RWPE2 (cell line): ENCODE measurements at regions not wholly inside any gene's neighbourhood (a gene's known extent, or its start where the extent isn't known, plus 50 kb on each side); places are given as distances from the start of the nearest gene placed in this dataset.
"Not testable (repeated sequence)": the region's sequence is repeated elsewhere in the genome, so short reads cannot be mapped to it uniquely, and the experiment has no call there.

Experiments used
- ATAC-seq: fragments of 200-7000 bp; cut with Tn5 transposase; 3 replicates; pipeline ENCODE4 v1.9.1; 2021; ENCODE audit warnings: low read depth
- DNase-seq: peaks from one replicate; pipeline ENCODE4 v3.0.0-alpha.2; 2020; ENCODE audit warnings: low spot score
- H3K27ac ChIP-seq: fragments of 450-650 bp; 2 replicates; pipeline ENCODE4 v1.5.1; 2017; ENCODE audit warnings: mild to moderate bottlenecking; ENCODE audit not compliant: poor library complexity, severe bottlenecking
- H3K27me3 ChIP-seq: fragments of 250-450 bp; sonication (Bioruptor Pico); 2 replicates; pipeline ENCODE4 v1.5.1; 2021; ENCODE audit warnings: mild to moderate bottlenecking, moderate library complexity; ENCODE audit not compliant: insufficient read depth, poor library complexity, severe bottlenecking
- H3K36me3 ChIP-seq: fragments of 250-450 bp; sonication (Bioruptor Pico); 2 replicates; pipeline ENCODE4 v1.5.1; 2020; ENCODE audit warnings: low read depth, mild to moderate bottlenecking, moderate library complexity
- H3K4me1 ChIP-seq: fragments of 250-450 bp; sonication (Bioruptor Pico); 2 replicates; pipeline ENCODE4 v1.5.1; 2021; ENCODE audit warnings: mild to moderate bottlenecking, moderate library complexity; ENCODE audit not compliant: insufficient read depth, poor library complexity, severe bottlenecking
- H3K4me3 ChIP-seq: fragments of 250-450 bp; sonication (Bioruptor Pico); 2 replicates; pipeline ENCODE4 v1.5.1; 2021; ENCODE audit warnings: mild to moderate bottlenecking, moderate library complexity; ENCODE audit not compliant: severe bottlenecking
- H3K9me3 ChIP-seq: fragments of 250-450 bp; sonication (Bioruptor Pico); 2 replicates; pipeline ENCODE4 v1.5.1; 2021; ENCODE audit warnings: mild to moderate bottlenecking, moderate library complexity; ENCODE audit not compliant: severe bottlenecking
- TF ChIP-seq, protein P1 (sequence below): fragments of 450-650 bp; IDR thresholded peaks from one replicate; pipeline ENCODE4 v1.5.1; 2017; ENCODE audit warnings: mild to moderate bottlenecking, moderate library complexity; ENCODE audit not compliant: poor library complexity, severe bottlenecking

DNA sequence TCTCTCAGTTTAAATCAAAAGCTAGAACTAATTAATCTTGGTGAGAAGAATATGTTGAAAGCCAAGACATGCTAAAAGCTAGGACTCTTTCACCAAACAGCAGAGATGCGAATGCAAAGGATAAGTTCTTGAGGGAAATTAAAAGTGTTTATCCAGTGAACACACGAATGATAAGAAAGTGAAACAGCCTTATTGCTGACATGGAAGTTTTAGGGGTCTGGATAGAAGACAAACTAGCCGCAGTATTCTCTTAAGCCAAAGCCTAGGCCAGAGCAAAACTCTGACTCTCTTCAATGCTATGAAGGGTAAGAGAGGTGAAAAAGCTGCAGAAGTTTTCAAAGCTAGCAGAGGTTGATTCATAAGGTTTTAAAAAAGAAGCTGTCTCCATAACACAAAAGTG, 103.0 kb downstream of the UFM1 start:
- no peaks in the 10 kb centered on the region for H3K9me3 ChIP-seq
- H3K27ac ChIP-seq: no peak overlapping the region
- TF ChIP-seq, protein P1, sequence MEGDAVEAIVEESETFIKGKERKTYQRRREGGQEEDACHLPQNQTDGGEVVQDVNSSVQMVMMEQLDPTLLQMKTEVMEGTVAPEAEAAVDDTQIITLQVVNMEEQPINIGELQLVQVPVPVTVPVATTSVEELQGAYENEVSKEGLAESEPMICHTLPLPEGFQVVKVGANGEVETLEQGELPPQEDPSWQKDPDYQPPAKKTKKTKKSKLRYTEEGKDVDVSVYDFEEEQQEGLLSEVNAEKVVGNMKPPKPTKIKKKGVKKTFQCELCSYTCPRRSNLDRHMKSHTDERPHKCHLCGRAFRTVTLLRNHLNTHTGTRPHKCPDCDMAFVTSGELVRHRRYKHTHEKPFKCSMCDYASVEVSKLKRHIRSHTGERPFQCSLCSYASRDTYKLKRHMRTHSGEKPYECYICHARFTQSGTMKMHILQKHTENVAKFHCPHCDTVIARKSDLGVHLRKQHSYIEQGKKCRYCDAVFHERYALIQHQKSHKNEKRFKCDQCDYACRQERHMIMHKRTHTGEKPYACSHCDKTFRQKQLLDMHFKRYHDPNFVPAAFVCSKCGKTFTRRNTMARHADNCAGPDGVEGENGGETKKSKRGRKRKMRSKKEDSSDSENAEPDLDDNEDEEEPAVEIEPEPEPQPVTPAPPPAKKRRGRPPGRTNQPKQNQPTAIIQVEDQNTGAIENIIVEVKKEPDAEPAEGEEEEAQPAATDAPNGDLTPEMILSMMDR: no peak
- ATAC-seq: no peak
- no peaks in the 10 kb centered on the region for H3K27me3 ChIP-seq
- H3K36me3 ChIP-seq: no peaks in the 10 kb centered on the region
- no peak overlapping the region for H3K4me3 ChIP-seq
- no peak for DNase-seq
- H3K4me1 ChIP-seq: no peaks in the 10 kb centered on the region

DNA sequence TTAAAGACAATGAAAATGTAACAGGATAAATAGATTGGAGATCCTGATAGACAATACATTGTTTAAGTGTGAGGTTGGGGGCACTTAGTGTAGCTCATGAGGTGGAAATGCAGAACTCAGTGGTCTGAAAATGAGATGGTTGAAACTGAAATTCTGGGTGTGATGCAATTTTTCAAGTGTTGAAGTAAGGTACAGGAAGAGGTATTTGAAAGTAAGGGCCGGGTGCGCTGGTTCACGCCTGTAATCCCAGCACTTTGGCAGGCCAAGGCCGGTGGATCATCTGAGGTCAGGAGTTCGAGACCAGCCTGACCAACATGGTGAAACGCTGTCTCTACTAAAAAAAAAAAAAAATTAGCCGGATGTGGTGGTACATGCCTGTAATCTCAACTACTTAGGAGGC, 113.0 kb downstream of the UFM1 start:
- Histone ChIP-seq H3K27ac (no peak overlapping the region), H3K36me3 (no peaks in the 10 kb centered on the region), H3K27me3 (no peaks in the 10 kb centered on the region), H3K9me3 (no peaks in the 10 kb centered on the region), H3K4me3 (no peak overlapping the region), H3K4me1 (no peaks in the 10 kb centered on the region)
- no peak for ATAC-seq
- TF ChIP-seq, protein P1: no peak
- DNase-seq: no peak

DNA sequence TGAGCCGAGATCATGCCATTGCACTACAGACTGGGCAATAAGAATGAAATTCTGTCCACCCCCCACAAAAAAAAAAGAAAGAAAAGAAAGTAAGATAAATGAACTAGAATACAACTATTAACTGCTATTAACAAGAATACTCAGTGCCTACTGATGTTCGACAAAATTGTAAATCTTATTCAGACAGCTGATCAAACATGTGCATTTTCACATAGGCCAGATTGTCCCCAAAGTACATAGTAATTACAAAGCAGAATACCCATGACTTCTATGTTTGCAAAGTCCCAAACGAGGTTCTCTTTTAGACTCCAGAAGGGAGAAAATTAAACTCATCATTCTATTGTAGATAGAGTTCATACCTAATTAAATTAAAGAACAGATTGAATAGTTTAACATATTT, 113.4 kb downstream of the UFM1 start:
- no peak overlapping the region for H3K27ac ChIP-seq
- TF ChIP-seq, protein P1: no peak
- no peak for DNase-seq
- ATAC-seq: no peak
- no peak overlapping the region for H3K4me3 ChIP-seq
- no peaks in the 10 kb centered on the region for H3K36me3 ChIP-seq
- H3K4me1 ChIP-seq: no peaks in the 10 kb centered on the region
- no peaks in the 10 kb centered on the region for H3K9me3 ChIP-seq
- no peaks in the 10 kb centered on the region for H3K27me3 ChIP-seq

DNA sequence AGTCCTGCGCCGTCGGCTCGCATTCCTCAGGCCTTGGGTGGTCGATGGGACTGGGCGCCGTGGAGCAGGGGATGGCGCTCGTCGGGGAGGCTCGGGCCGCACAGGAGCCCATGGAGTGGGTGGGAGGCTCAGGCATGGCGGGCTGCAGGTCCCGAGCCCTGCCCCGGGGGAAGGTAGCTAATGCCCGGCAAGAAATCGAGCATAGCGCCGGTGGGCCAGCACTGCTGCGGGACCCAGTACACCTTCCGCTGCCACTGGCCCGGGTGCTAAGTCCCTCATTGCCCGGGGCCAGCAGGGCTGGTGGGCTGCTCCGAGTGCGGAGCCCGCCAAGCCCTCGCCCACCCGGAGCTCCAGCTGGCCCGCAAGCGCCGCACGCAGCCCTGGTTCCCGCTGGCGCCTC, 122.8 kb downstream of the UFM1 start:
- ATAC-seq: not testable (repeated sequence)

DNA sequence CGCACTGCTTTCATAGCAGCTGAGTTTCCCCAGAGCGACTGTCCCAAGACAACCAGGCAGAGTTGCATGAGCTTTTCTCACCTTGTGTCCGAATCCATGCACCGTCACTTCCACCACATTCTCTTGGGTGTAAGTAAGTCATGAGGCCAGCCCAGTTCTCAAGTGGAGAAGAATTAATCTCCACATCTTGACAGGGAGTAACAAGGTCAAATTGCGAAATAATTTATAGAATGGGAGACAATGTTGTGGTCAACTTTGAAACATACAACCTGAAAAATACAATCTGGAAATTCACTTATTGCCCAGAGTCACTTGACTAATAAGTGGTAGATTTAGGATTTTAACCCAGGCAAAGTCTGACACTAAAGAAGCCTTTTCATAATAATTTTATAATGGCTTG, 123.7 kb downstream of the UFM1 start:
- TF ChIP-seq, protein P1: no peak
- no peak overlapping the region for H3K4me3 ChIP-seq
- no peak overlapping the region for H3K27ac ChIP-seq
- no peaks in the 10 kb centered on the region for H3K36me3 ChIP-seq
- H3K27me3 ChIP-seq: no peaks in the 10 kb centered on the region
- no peak for ATAC-seq
- no peaks in the 10 kb centered on the region for H3K9me3 ChIP-seq
- no peak for DNase-seq
- H3K4me1 ChIP-seq: no peaks in the 10 kb centered on the region

More for the DNA sequence above, 122.8 kb downstream of the UFM1 start:
- H3K36me3 ChIP-seq, H3K27ac ChIP-seq, H3K4me3 ChIP-seq, DNase-seq, H3K27me3 ChIP-seq, H3K4me1 ChIP-seq, H3K9me3 ChIP-seq: not testable (repeated sequence)

DNA sequence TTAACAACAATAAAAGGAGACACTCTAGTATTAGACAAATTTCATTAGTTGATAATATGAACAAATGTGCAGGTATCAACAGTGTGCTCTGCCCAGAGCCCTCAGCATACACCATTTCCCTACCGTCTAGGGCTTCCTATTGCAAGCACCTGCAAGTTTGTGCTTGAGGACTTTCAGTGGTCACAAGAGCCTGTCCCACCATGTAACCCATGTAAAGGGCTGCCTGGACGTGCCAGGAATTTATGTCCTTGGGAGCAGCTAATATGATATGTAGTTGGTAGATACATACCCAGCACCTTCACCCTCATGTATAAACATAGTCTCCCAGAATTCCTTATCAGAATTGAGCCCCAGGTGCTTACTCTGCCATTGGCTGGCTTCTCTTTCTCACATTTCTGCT, 128.0 kb downstream of the UFM1 start:
- DNase-seq: no peak
- TF ChIP-seq, protein P1: no peak
- H3K27me3 ChIP-seq: no peaks in the 10 kb centered on the region
- no peaks in the 10 kb centered on the region for H3K36me3 ChIP-seq
- no peaks in the 10 kb centered on the region for H3K9me3 ChIP-seq
- no peak overlapping the region for H3K4me3 ChIP-seq
- no peak overlapping the region for H3K27ac ChIP-seq
- ATAC-seq: no peak
- H3K4me1 ChIP-seq: no peaks in the 10 kb centered on the region
